ENCODE measurements at regions not wholly inside any gene's neighbourhood (a gene's known extent, or its start where the extent isn't known, plus 50 kb on each side); places are given as distances from the start of the nearest gene placed in this dataset.

GRCh38 chr3:22476976-22477375 is 726.0 kb upstream of the ZNF385D start:
- no peak overlapping the region for H3K4me3 ChIP-seq
- no peaks in the 10 kb centered on the region for H3K27me3 ChIP-seq
- no peaks in the 10 kb centered on the region for H3K9me3 ChIP-seq
- H3K36me3 ChIP-seq, result no peaks in the 10 kb centered on the region
- no peak for DNase-seq

GRCh38 chr3:22485954-22486353 is 717.2 kb upstream of the UBE2E2 start:
- DNase-seq, result no peak
- no peaks in the 10 kb centered on the region for H3K27me3 ChIP-seq
- H3K4me3 ChIP-seq, result no peak overlapping the region
- no peaks in the 10 kb centered on the region for H3K36me3 ChIP-seq
- H3K9me3 ChIP-seq, result no peaks in the 10 kb centered on the region

- Histone ChIP-seq H3K9me3 (no peaks in the 10 kb centered on the region), H3K36me3 (no peaks in the 10 kb centered on the region), H3K27me3 (no peaks in the 10 kb centered on the region), H3K4me3 (no peak overlapping the region)
- no peak for DNase-seq
Observed at GRCh38 chr3:22490747-22491146, 712.4 kb upstream of the UBE2E2 start.

- Histone ChIP-seq H3K36me3 (no peaks in the 10 kb centered on the region), H3K4me3 (no peak overlapping the region), H3K9me3 (no peaks in the 10 kb centered on the region), H3K27me3 (no peaks in the 10 kb centered on the region)
- DNase-seq, result no peak
Observed at GRCh38 chr3:22491344-22491743, 711.8 kb upstream of the UBE2E2 start.

GRCh38 chr3:22492342-22492741 is 710.8 kb upstream of the UBE2E2 start:
- no peaks in the 10 kb centered on the region for H3K27me3 ChIP-seq

GRCh38 chr3:22495241-22495640 is 707.9 kb upstream of the UBE2E2 start:
- no peaks in the 10 kb centered on the region for H3K36me3 ChIP-seq
- no peak for DNase-seq
- H3K4me3 ChIP-seq, result no peak overlapping the region
- no peaks in the 10 kb centered on the region for H3K27me3 ChIP-seq
- H3K9me3 ChIP-seq, result no peaks in the 10 kb centered on the region

More at GRCh38 chr3:22492342-22492741, 710.8 kb upstream of the UBE2E2 start:
- Histone ChIP-seq H3K36me3 (no peaks in the 10 kb centered on the region), H3K4me3 (no peak overlapping the region), H3K9me3 (no peaks in the 10 kb centered on the region)
- no peak for DNase-seq

- no peak for DNase-seq
- Histone ChIP-seq H3K27me3 (no peaks in the 10 kb centered on the region), H3K4me3 (no peak overlapping the region), H3K9me3 (no peaks in the 10 kb centered on the region), H3K36me3 (no peaks in the 10 kb centered on the region)
Observed at GRCh38 chr3:22495791-22496190, 707.3 kb upstream of the UBE2E2 start.

GRCh38 chr3:22496641-22497040 is 706.5 kb upstream of the UBE2E2 start:
- no peaks in the 10 kb centered on the region for H3K27me3 ChIP-seq
- H3K9me3 ChIP-seq, result no peaks in the 10 kb centered on the region
- H3K36me3 ChIP-seq, result no peaks in the 10 kb centered on the region
- peak; percentile 48 for DNase-seq
- H3K4me3 ChIP-seq, result no peak overlapping the region

GRCh38 chr3:22506871-22507270 is 696.3 kb upstream of the UBE2E2 start:
- H3K36me3 ChIP-seq, result no peaks in the 10 kb centered on the region

GRCh38 chr3:22507709-22508108 is 695.4 kb upstream of the UBE2E2 start:
- Histone ChIP-seq H3K4me3 (no peak overlapping the region), H3K27me3 (no peaks in the 10 kb centered on the region), H3K9me3 (no peaks in the 10 kb centered on the region), H3K36me3 (no peaks in the 10 kb centered on the region)
- DNase-seq, result no peak

More at GRCh38 chr3:22506871-22507270, 696.3 kb upstream of the UBE2E2 start:
- Histone ChIP-seq H3K9me3 (no peaks in the 10 kb centered on the region), H3K27me3 (no peaks in the 10 kb centered on the region), H3K4me3 (no peak overlapping the region)
- DNase-seq, result no peak

- Histone ChIP-seq H3K36me3 (no peaks in the 10 kb centered on the region), H3K4me3 (no peak overlapping the region), H3K27me3 (no peaks in the 10 kb centered on the region), H3K9me3 (no peaks in the 10 kb centered on the region)
- DNase-seq, result no peak
Observed at GRCh38 chr3:22523925-22524324, 679.2 kb upstream of the UBE2E2 start.

GRCh38 chr3:22526266-22526837 is 676.8 kb upstream of the UBE2E2 start:
- Histone ChIP-seq H3K4me3 (no peak overlapping the region), H3K9me3 (no peaks in the 10 kb centered on the region), H3K36me3 (no peaks in the 10 kb centered on the region), H3K27me3 (no peaks in the 10 kb centered on the region)
- DNase-seq, result no peak

GRCh38 chr3:22536541-22536940 is 666.6 kb upstream of the UBE2E2 start:
- no peak for DNase-seq
- H3K4me3 ChIP-seq, result no peak overlapping the region
- H3K27me3 ChIP-seq, result no peaks in the 10 kb centered on the region
- no peaks in the 10 kb centered on the region for H3K36me3 ChIP-seq
- no peaks in the 10 kb centered on the region for H3K9me3 ChIP-seq

GRCh38 chr3:22537560-22537959 is 665.6 kb upstream of the UBE2E2 start:
- Histone ChIP-seq H3K27me3 (no peaks in the 10 kb centered on the region), H3K9me3 (no peaks in the 10 kb centered on the region), H3K4me3 (no peak overlapping the region), H3K36me3 (no peaks in the 10 kb centered on the region)
- no peak for DNase-seq

- Histone ChIP-seq H3K27me3 (no peaks in the 10 kb centered on the region), H3K4me3 (no peak overlapping the region), H3K9me3 (no peaks in the 10 kb centered on the region), H3K36me3 (no peaks in the 10 kb centered on the region)
- DNase-seq, result no peak
Observed at GRCh38 chr3:22542311-22542710, 660.8 kb upstream of the UBE2E2 start.

- no peaks in the 10 kb centered on the region for H3K27me3 ChIP-seq
- no peaks in the 10 kb centered on the region for H3K9me3 ChIP-seq
Observed at GRCh38 chr3:22555753-22556435, 647.2 kb upstream of the UBE2E2 start.

GRCh38 chr3:22565393-22565792 is 637.7 kb upstream of the UBE2E2 start:
- no peak for DNase-seq
- Histone ChIP-seq H3K27me3 (no peaks in the 10 kb centered on the region), H3K36me3 (no peaks in the 10 kb centered on the region), H3K9me3 (no peaks in the 10 kb centered on the region), H3K4me3 (no peak overlapping the region)

More at GRCh38 chr3:22555753-22556435, 647.2 kb upstream of the UBE2E2 start:
- no peaks in the 10 kb centered on the region for H3K36me3 ChIP-seq
- H3K4me3 ChIP-seq, result no peak overlapping the region
- DNase-seq, result no peak

- Histone ChIP-seq H3K4me3 (no peak overlapping the region), H3K9me3 (no peaks in the 10 kb centered on the region), H3K27me3 (no peaks in the 10 kb centered on the region), H3K36me3 (no peaks in the 10 kb centered on the region)
- DNase-seq, result no peak
Observed at GRCh38 chr3:22568285-22568684, 634.8 kb upstream of the UBE2E2 start.

Data from MG63 (cell line).